ENCODE measurements at regions not wholly inside any gene's neighbourhood (a gene's known extent, or its start where the extent isn't known, plus 50 kb on each side); places are given as distances from the start of the nearest gene placed in this dataset.
"Not testable (repeated sequence)": the region's sequence is repeated elsewhere in the genome, so short reads cannot be mapped to it uniquely, and the experiment has no call there.

DNA sequence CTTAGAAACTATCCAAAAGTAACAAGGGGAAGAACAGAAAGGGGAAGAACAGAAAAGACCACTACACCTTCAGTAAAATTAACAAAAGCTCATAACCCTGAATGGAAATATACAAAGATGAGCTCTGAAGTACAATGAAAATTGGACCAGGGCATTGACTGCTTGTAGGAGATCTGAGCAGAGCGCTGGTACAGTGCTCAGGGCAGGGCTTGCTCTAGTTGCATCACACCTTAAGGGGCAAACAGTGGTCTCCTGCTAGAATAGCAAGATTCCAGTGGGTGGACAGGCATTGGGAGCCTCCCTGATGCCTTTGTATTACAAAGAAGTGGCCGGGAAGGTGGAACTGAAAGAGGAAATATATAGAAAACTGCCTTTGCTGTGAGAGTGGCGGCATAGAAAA, 111.9 kb upstream of the RGS1 start:
- H3K27ac ChIP-seq: no peak overlapping the region
- no peaks in the 10 kb centered on the region for H3K27me3 ChIP-seq
- intact Hi-C loops (cut with DNase I): no loop called here
- no peaks in the 10 kb centered on the region for H3K4me1 ChIP-seq (replicated peaks in 1 of 2)
- H3K36me3 ChIP-seq (replicated peaks in 1 of 2): no peaks in the 10 kb centered on the region
- H3K9me3 ChIP-seq (replicated peaks in 1 of 3): no peaks in the 10 kb centered on the region
- TF ChIP-seq, protein P1, sequence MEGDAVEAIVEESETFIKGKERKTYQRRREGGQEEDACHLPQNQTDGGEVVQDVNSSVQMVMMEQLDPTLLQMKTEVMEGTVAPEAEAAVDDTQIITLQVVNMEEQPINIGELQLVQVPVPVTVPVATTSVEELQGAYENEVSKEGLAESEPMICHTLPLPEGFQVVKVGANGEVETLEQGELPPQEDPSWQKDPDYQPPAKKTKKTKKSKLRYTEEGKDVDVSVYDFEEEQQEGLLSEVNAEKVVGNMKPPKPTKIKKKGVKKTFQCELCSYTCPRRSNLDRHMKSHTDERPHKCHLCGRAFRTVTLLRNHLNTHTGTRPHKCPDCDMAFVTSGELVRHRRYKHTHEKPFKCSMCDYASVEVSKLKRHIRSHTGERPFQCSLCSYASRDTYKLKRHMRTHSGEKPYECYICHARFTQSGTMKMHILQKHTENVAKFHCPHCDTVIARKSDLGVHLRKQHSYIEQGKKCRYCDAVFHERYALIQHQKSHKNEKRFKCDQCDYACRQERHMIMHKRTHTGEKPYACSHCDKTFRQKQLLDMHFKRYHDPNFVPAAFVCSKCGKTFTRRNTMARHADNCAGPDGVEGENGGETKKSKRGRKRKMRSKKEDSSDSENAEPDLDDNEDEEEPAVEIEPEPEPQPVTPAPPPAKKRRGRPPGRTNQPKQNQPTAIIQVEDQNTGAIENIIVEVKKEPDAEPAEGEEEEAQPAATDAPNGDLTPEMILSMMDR (IDR thresholded peaks at IDR 0.05): no peak
- no peak for TF ChIP-seq POLR2A (IDR thresholded peaks at IDR 0.05)
- H3K4me3 ChIP-seq: no peak overlapping the region
- WGBS, 4 donors: 69 to 80% (median 77%) methylated on average over 3 of the region's 3 CpGs
- no peak for DNase-seq

- 85 to 91% (median 88%) methylated on average over 4 of the region's 4 CpGs for WGBS, 4 donors
- H3K27me3 ChIP-seq; H3K4me1 ChIP-seq (replicated peaks in 1 of 2); H3K36me3 ChIP-seq (replicated peaks in 1 of 2); DNase-seq; intact Hi-C loops (cut with DNase I); H3K4me3 ChIP-seq; H3K9me3 ChIP-seq (replicated peaks in 1 of 3); H3K27ac ChIP-seq: not testable (repeated sequence)
Measured at GRCh38 chr1:192465221-192465620, 110.4 kb upstream of the RGS1 start.

DNA sequence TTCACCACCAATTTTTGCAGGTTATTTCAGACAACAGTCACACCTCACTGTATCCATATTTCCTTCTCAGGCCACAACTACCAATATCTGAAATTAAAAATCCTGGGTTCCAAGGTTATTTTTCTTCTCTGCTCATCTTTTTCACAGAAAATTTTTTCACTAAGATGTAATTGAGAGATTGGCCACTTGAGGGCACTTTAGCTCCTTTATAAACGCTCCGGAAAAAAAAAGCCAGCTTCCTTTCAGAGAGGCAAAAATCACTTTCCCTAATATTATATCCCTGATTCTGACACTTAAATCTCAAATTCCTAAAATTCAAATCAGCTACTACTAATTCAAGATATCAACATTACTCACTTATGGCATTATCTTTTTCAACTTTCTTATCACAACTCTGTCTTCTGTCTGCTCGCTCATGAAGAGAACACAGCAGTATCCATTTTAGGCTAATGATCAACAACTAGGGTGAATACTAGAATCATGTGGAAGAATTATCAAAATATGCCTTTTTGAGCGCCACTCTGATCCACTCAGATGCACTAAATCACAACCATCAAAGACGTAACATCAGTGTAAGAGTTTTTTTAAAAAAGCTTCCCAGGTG, 101.4 kb upstream of the RGS1 start:
- H3K4me3 ChIP-seq: no peak overlapping the region
- no peak for TF ChIP-seq POLR2A (IDR thresholded peaks at IDR 0.05)
- TF ChIP-seq, protein P1 (IDR thresholded peaks at IDR 0.05): peak; percentile 52 to 78 (median 66)
- DNase-seq: no peak
- H3K9me3 ChIP-seq (replicated peaks in 1 of 3): no peaks in the 10 kb centered on the region
- 33 to 37% (median 35%) methylated on average over 5 of the region's 5 CpGs for WGBS, 4 donors
- H3K27me3 ChIP-seq: no peaks in the 10 kb centered on the region
- H3K27ac ChIP-seq: no peak overlapping the region
- no peaks in the 10 kb centered on the region for H3K36me3 ChIP-seq (replicated peaks in 1 of 2)
- intact Hi-C loops (cut with DNase I): loop anchor here (10.0 kb wide), 3 partner anchors 331 to 651 kb away; partner anchors contain the start of genes CDC73 (in 1 of the 2) and RGS2 (in 1 of the 2)
- peaks cover 0 to 8% of the 10 kb centered on the region in 2 donors for H3K4me1 ChIP-seq (replicated peaks in 1 of 2)

- DNase-seq: no peak
- Histone ChIP-seq H3K27ac (no peak overlapping the region), H3K27me3 (no peaks in the 10 kb centered on the region), H3K36me3 (replicated peaks in 1 of 2) (no peaks in the 10 kb centered on the region), H3K4me3 (no peak overlapping the region), H3K4me1 (replicated peaks in 1 of 2) (peaks cover 0 to 8% of the 10 kb centered on the region in 2 donors), H3K9me3 (replicated peaks in 1 of 3) (no peaks in the 10 kb centered on the region)
- WGBS, 4 donors: 88 to 92% (median 91%) methylated on average over 6 of the region's 6 CpGs
- intact Hi-C loops (cut with DNase I): loop anchor here (5.0 to 10.0 kb wide), 4 partner anchors 132 to 649 kb away; partner anchors contain the start of genes CDC73 (in 1 of the 2) and RGS2 (in 1 of the 2)
- TF ChIP-seq, protein P1 (IDR thresholded peaks at IDR 0.05): no peak
- TF ChIP-seq POLR2A (IDR thresholded peaks at IDR 0.05): no peak
Measured at GRCh38 chr1:192475329-192475728, 100.2 kb upstream of the RGS1 start.

- H3K36me3 ChIP-seq (replicated peaks in 1 of 2): no peaks in the 10 kb centered on the region
- peaks cover 0 to 8% of the 10 kb centered on the region in 2 donors for H3K4me1 ChIP-seq (replicated peaks in 1 of 2)
- no peaks in the 10 kb centered on the region for H3K9me3 ChIP-seq (replicated peaks in 1 of 3)
- intact Hi-C loops (cut with DNase I): loop anchor here (2.0 to 10.0 kb wide), 5 partner anchors 131 to 649 kb away; partner anchors contain the start of genes CDC73 (in 1 of the 2) and RGS2 (in 1 of the 2)
- WGBS, 4 donors: 69 to 82% (median 76%) methylated on average over 3 of the region's 3 CpGs
- no peak overlapping the region for H3K4me3 ChIP-seq
- H3K27ac ChIP-seq: no peak overlapping the region
- H3K27me3 ChIP-seq: no peaks in the 10 kb centered on the region
- no peak for TF ChIP-seq POLR2A (IDR thresholded peaks at IDR 0.05)
- TF ChIP-seq, protein P1 (IDR thresholded peaks at IDR 0.05): no peak
- DNase-seq: no peak
Measured at GRCh38 chr1:192475970-192476369, 99.6 kb upstream of the RGS1 start.
